H1 (cell line): ENCODE measurements at regions not wholly inside any gene's neighbourhood (a gene's known extent, or its start where the extent isn't known, plus 50 kb on each side); places are given as distances from the start of the nearest gene placed in this dataset.

Source experiments
- CTCF ChIA-PET: fragments of 300-600 bp; sonication (Branson Sonifier 250); formaldehyde crosslinking; loops from one replicate; lab custom pipeline; 2021; ENCODE audit not compliant: partially characterized antibody; lab: Charles Lee
- POLR2A ChIA-PET: fragments of 300-600 bp; sonication (Branson Sonifier 250); formaldehyde crosslinking; loops from one replicate; lab custom pipeline; 2021; ENCODE audit warnings: inconsistent platforms; ENCODE audit not compliant: partially characterized antibody; lab: Charles Lee
- DNase-seq, 2 experiments: peaks; one replicate each; pipeline versions ENCODE4 v3.0.0 to v3.0.0-alpha.2; 2010 to 2022; ENCODE audit warnings: low spot score in 2 of 2, low read depth in 1 of 2, mixed read lengths in 1 of 2
- FAIRE-seq: peaks from 2 replicates; lab custom pipeline; 2011; peaks lifted over from hg19 to GRCh38; lab: Jason Lieb, UNC
- H2AFZ ChIP-seq: 2 replicates; pipeline ENCODE4 v1.8.1; 2012; ENCODE audit warnings: low read length, inconsistent platforms
- H2AK5ac ChIP-seq: 2 replicates; pipeline ENCODE4 v1.6.1; 2013; ENCODE audit warnings: low read depth, low read length
- H2BK120ac ChIP-seq: replicated peaks from 2 replicates; pipeline ENCODE3; 2013; ENCODE audit warnings: low read depth, low read length, inconsistent platforms
- H2BK12ac ChIP-seq: 2 replicates; pipeline ENCODE4 v1.6.1; 2013; ENCODE audit warnings: low read depth, low read length
- H2BK15ac ChIP-seq: 2 replicates; pipeline ENCODE4 v1.6.1; 2013; ENCODE audit warnings: low read length
- H2BK20ac ChIP-seq: 2 replicates; pipeline ENCODE4 v1.6.1; 2013; ENCODE audit warnings: low read length
- H2BK5ac ChIP-seq: 2 replicates; pipeline ENCODE4 v1.6.1; 2013; ENCODE audit warnings: low read depth, low read length
- H3K14ac ChIP-seq: 2 replicates; pipeline ENCODE4 v1.6.1; 2013; ENCODE audit warnings: inconsistent platforms; ENCODE audit not compliant: insufficient read length
- H3K18ac ChIP-seq: 2 replicates; pipeline ENCODE4 v1.6.1; 2013; ENCODE audit warnings: low read length; ENCODE audit errors: extremely low read depth
- H3K23ac ChIP-seq: 2 replicates; pipeline ENCODE4 v1.6.1; 2013; ENCODE audit warnings: inconsistent platforms; ENCODE audit not compliant: insufficient read length
- H3K23me2 ChIP-seq: 2 replicates; pipeline ENCODE4 v1.6.1; 2013; ENCODE audit warnings: low read depth, low read length
- H3K27ac ChIP-seq: 2 replicates; pipeline ENCODE4 v1.6.1; 2011; ENCODE audit warnings: low read depth, low read length, inconsistent platforms
- H3K27me3 ChIP-seq, 4 experiments: replicated peaks in 1 of 4; 1 replicate in 1 of 4; 2 replicates in 3 of 4; pipeline versions ENCODE4 v1.6.1 to v1.8.1; 2011 to 2013; ENCODE audit warnings: low read length in 3 of 4, mild to moderate bottlenecking in 3 of 4, inconsistent platforms in 2 of 4, mixed read lengths in 2 of 4, moderate library complexity in 1 of 4; ENCODE audit not compliant: control insufficient read depth in 3 of 4, insufficient read depth in 3 of 4; ENCODE audit errors: extremely low read depth in 1 of 4
- H3K36me3 ChIP-seq, 4 experiments: 2 replicates each; pipeline versions ENCODE4 v1.6.1 to v1.8.1; 2011 to 2013; ENCODE audit warnings: mild to moderate bottlenecking in 4 of 4, low read length in 3 of 4, moderate library complexity in 2 of 4, control low read depth in 1 of 4, inconsistent platforms in 1 of 4; ENCODE audit not compliant: insufficient read depth in 4 of 4, control insufficient read depth in 2 of 4
- H3K4ac ChIP-seq: replicated peaks from 2 replicates; pipeline ENCODE3; 2013; ENCODE audit warnings: low read length, low read depth, mixed read lengths, inconsistent platforms; ENCODE audit not compliant: insufficient read length
- H3K4me1 ChIP-seq, 4 experiments: replicated peaks in 1 of 4; 1 replicate in 1 of 4; 2 replicates in 3 of 4; pipeline versions ENCODE4 v1.6.1 to v1.8.1; 2011 to 2013; ENCODE audit warnings: low read length in 3 of 4, inconsistent platforms in 2 of 4, mixed read lengths in 1 of 4; ENCODE audit not compliant: insufficient read depth in 4 of 4, control insufficient read depth in 3 of 4
- H3K4me2 ChIP-seq, 2 experiments: 2 replicates each; pipeline versions ENCODE4 v1.6.1 to v1.8.1; 2011 to 2013; ENCODE audit warnings: low read depth in 2 of 2, low read length in 2 of 2, control low read depth in 1 of 2, inconsistent platforms in 1 of 2, mild to moderate bottlenecking in 1 of 2; ENCODE audit not compliant: insufficient read depth in 1 of 2
- H3K4me3 ChIP-seq, 4 experiments: fragments of 200-600, 300-600 bp in 1 of 4; sonication (generic), shearing (Covaris generic), sonication (Bioruptor Twin) in 1 of 4; 2 replicates each; pipeline versions ENCODE4 v1.5.1 to v1.8.1; 2011 to 2016; ENCODE audit warnings: low read length in 4 of 4, low read depth in 3 of 4, control low read depth in 2 of 4, inconsistent platforms in 2 of 4, mild to moderate bottlenecking in 2 of 4, mixed read lengths in 1 of 4, moderate library complexity in 1 of 4; ENCODE audit not compliant: insufficient read depth in 2 of 4; ENCODE audit errors: extremely low read depth in 1 of 4
- H3K56ac ChIP-seq: replicated peaks from 2 replicates; pipeline ENCODE3; 2013; ENCODE audit warnings: low read depth, mild to moderate bottlenecking, mixed read lengths, low read length, inconsistent platforms; ENCODE audit not compliant: insufficient read length
- H3K79me1 ChIP-seq: 2 replicates; pipeline ENCODE4 v1.6.1; 2013; ENCODE audit warnings: low read depth, low read length, control low read depth
- H3K79me2 ChIP-seq, 2 experiments: 2 replicates each; pipeline versions ENCODE4 v1.6.1 to v1.8.1; 2012 to 2013; ENCODE audit warnings: low read length in 2 of 2, mild to moderate bottlenecking in 2 of 2, inconsistent platforms in 1 of 2; ENCODE audit not compliant: insufficient read depth in 2 of 2, control insufficient read depth in 1 of 2
- H3K9ac ChIP-seq, 4 experiments: replicated peaks in 1 of 4; 1 replicate in 1 of 4; 2 replicates in 3 of 4; pipeline versions ENCODE4 v1.6.1 to v1.8.1; 2011 to 2013; ENCODE audit warnings: low read depth in 3 of 4, low read length in 3 of 4, control low read depth in 2 of 4, mild to moderate bottlenecking in 2 of 4, moderate library complexity in 2 of 4, inconsistent platforms in 1 of 4; ENCODE audit errors: extremely low read depth in 1 of 4
- H3K9me3 ChIP-seq, 2 experiments: 2 replicates each; pipeline versions ENCODE4 v1.6.1 to v1.8.1; 2012 to 2013; ENCODE audit warnings: mild to moderate bottlenecking in 2 of 2, moderate library complexity in 2 of 2, control low read depth in 1 of 2, inconsistent platforms in 1 of 2, low read depth in 1 of 2, low read length in 1 of 2, mixed read lengths in 1 of 2; ENCODE audit not compliant: insufficient read depth in 2 of 2
- H4K20me1 ChIP-seq, 2 experiments: replicated peaks in 1 of 2; 2 replicates each; pipeline versions ENCODE3 to v1.8.1; 2011 to 2013; ENCODE audit warnings: inconsistent platforms in 2 of 2, low read length in 2 of 2, mild to moderate bottlenecking in 1 of 2; ENCODE audit not compliant: insufficient read depth in 2 of 2, control insufficient read depth in 1 of 2
- H4K5ac ChIP-seq: 2 replicates; pipeline ENCODE4 v1.6.1; 2013; ENCODE audit warnings: low read length, low read depth, mixed read lengths, inconsistent platforms; ENCODE audit not compliant: insufficient read length
- H4K8ac ChIP-seq: 2 replicates; pipeline ENCODE4 v1.8.0; 2013; ENCODE audit warnings: mild to moderate bottlenecking, moderate library complexity, low read length, inconsistent platforms; ENCODE audit not compliant: insufficient read depth; ENCODE audit errors: extremely low read depth
- H4K91ac ChIP-seq: replicated peaks from 2 replicates; pipeline ENCODE3; 2013; ENCODE audit warnings: low read length, mixed read lengths, inconsistent platforms; ENCODE audit not compliant: insufficient read length
- BACH1 ChIP-seq: IDR thresholded peaks from 2 replicates; pipeline ENCODE4 v1.6.1; 2012; ENCODE audit warnings: low read length, improper control_type of control experiment
- CBX5 ChIP-seq: fragments of 300-800, 300-1000 bp; sonication (generic); IDR thresholded peaks from 2 replicates; pipeline ENCODE4 v1.7.1; 2016; ENCODE audit warnings: antibody characterized with exemption, low read length, low read depth
- CREB1 ChIP-seq: IDR thresholded peaks from 2 replicates; pipeline ENCODE4 v1.6.1; 2012; ENCODE audit warnings: inconsistent platforms
- CTBP2 ChIP-seq: IDR thresholded peaks from 2 replicates; pipeline ENCODE4 v1.7.0; 2011; ENCODE audit warnings: borderline replicate concordance, mild to moderate bottlenecking, moderate library complexity, mixed read lengths, low read length; ENCODE audit not compliant: insufficient read depth, insufficient read length
- EP300 ChIP-seq, 2 experiments: IDR thresholded peaks; 1 replicate in 1 of 2; 2 replicates in 1 of 2; pipeline ENCODE4 v1.6.1; 2011 to 2012; ENCODE audit warnings: low read depth in 2 of 2, low read length in 2 of 2, mild to moderate bottlenecking in 2 of 2, borderline replicate concordance in 1 of 2, inconsistent platforms in 1 of 2, moderate library complexity in 1 of 2
- GABPA ChIP-seq: IDR thresholded peaks from 2 replicates; pipeline ENCODE4 v1.6.1; 2011; ENCODE audit warnings: mild to moderate bottlenecking, low read length, moderate library complexity, borderline replicate concordance; ENCODE audit not compliant: insufficient read depth
- HDAC2 ChIP-seq, 2 experiments: fragments of 300-600 bp in 1 of 2; sonication (generic) in 1 of 2; IDR thresholded peaks; 2 replicates each; pipeline ENCODE4 v1.6.1; 2011 to 2012; ENCODE audit warnings: low read depth in 2 of 2, low read length in 2 of 2, mild to moderate bottlenecking in 2 of 2, moderate library complexity in 2 of 2, borderline replicate concordance in 1 of 2, inconsistent platforms in 1 of 2
- JUND ChIP-seq: IDR thresholded peaks from 2 replicates; pipeline ENCODE4 v1.6.1; 2011; ENCODE audit warnings: mild to moderate bottlenecking, improper control_type of control experiment, low read length
- RBBP5 ChIP-seq: IDR thresholded peaks from 2 replicates; pipeline ENCODE4 v1.7.1; 2012; ENCODE audit warnings: low read depth, mild to moderate bottlenecking, inconsistent platforms, low read length, moderate library complexity, borderline replicate concordance
- TAF7 ChIP-seq: optimal IDR thresholded peaks from 2 replicates; pipeline ENCODE3; 2011; ENCODE audit warnings: low read depth, mild to moderate bottlenecking, inconsistent platforms, low read length, moderate library complexity, borderline replicate concordance
- WGBS, 2 experiments: shearing (Covaris generic) in 1 of 2; methylation state at CpG; one replicate each; pipeline versions ENCODE4 v1.1.6 to v1.1.7; 2013 to 2015; ENCODE audit warnings: low lambda C conversion rate in 2 of 2, mixed read lengths in 2 of 2, inconsistent platforms in 1 of 2, low coverage in 1 of 2, missing lambda C conversion rate in 1 of 2; ENCODE audit not compliant: insufficient replicate concordance in 2 of 2, insufficient coverage in 1 of 2, insufficient read length in 1 of 2; ENCODE audit errors: extremely low coverage in 1 of 2, missing lambda C conversion rate in 1 of 2; 5-methylcytosine and 5-hydroxymethylcytosine counted together

DNA sequence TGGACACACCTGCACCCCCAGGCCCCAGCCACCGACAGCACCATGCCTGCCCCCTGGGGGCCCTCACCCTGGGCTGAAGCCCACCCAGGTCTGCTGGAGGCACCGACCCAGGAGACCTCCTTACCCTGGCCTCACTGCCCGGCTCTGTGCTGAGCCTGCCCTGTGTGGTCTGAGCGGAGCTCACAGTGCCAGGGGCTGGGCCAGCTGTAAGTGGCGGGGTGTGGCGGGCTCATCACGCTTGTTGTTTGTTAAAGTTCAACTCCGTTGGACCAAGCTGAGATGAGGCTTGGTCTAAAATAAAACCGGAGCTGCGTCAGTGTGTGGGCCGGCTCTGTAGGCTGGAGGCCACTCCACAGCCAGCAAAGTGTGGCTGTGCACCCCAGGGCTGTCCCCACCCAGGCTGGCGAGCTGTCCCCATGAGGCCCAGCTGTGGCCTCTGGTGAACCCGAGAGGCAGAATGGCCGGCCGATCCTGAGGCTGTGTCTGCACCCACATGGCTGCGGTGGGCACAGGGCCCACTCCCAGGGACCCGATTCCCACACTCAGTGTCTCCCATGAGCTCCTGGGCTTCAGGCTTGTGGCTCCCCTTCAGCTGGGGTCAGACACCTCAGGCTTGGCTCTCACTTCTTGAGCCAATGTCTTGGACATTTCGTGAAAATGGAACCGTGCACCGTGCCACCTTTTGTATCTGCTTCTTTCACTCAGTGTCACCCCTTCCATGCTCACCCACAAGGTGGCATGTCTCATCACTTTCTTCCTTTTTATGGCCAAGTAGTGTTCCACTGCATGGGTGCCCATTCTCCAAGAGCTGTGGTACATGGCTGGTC lies 137.9 kb downstream of the CTTN start:
- Histone ChIP-seq H2BK120ac (no peak overlapping the region), H3K23ac (no peak overlapping the region), H3K27ac (no peak overlapping the region), H4K5ac (no peak overlapping the region), H2BK20ac (no peak overlapping the region), H4K8ac (no peak overlapping the region), H3K9ac (no peak overlapping the region), H3K4me2 (no peak overlapping the region), H3K18ac (no peak overlapping the region), H2AK5ac (no peak overlapping the region), H3K14ac (no peak overlapping the region), H3K4me1 (peaks cover 10 to 19% (median 15%) of the 10 kb centered on the region in 4 experiments), H3K4ac (no peak overlapping the region), H3K36me3 (no peaks in the 10 kb centered on the region), H2BK12ac (no peak overlapping the region), H3K9me3 (no peaks in the 10 kb centered on the region), H3K23me2 (peaks cover 4% of the 10 kb centered on the region), H2AFZ (no peak overlapping the region), H4K20me1 (peaks cover 7% of the 10 kb centered on the region in 2 experiments), H3K79me2 (no peaks in the 10 kb centered on the region), H3K79me1 (peaks cover 3% of the 10 kb centered on the region; the same call in 1 of the 2 replicates), H2BK15ac (no peak overlapping the region), H3K56ac (no peak overlapping the region), H2BK5ac (no peak overlapping the region), H3K27me3 (no peaks in the 10 kb centered on the region), H4K91ac (no peak overlapping the region), H3K4me3 (no peak overlapping the region)
- no peak for FAIRE-seq
- POLR2A ChIA-PET: no interaction called here
- CTCF ChIA-PET: interaction anchor here (0.7 to 2.3 kb wide), 6 partner anchors 9 to 69 kb away, joined by 3 to 9 read pairs (median 4); no protein-coding TSS in a partner anchor
- TF ChIP-seq JUND: no peak
- no peak for TF ChIP-seq EP300 (IDR thresholded peaks at IDR 0.05; ENCODE audit: borderline replicate concordance in 1 of 2, low read depth in 2 of 2, low read length in 2 of 2)
- TF ChIP-seq GABPA: no peak
- TF ChIP-seq RBBP5: no peak
- TF ChIP-seq HDAC2 (IDR thresholded peaks at IDR 0.05; ENCODE audit: borderline replicate concordance in 1 of 2, low read depth in 2 of 2, low read length in 2 of 2): no peak
- no peak for TF ChIP-seq CBX5
- TF ChIP-seq CREB1: no peak
- no peak for TF ChIP-seq TAF7
- TF ChIP-seq BACH1: no peak
- no peak for TF ChIP-seq CTBP2
- DNase-seq: no peak
- WGBS, 2 experiments: 91% methylated on average over 20 of the region's 20 CpGs; no CpG with 5 or more reads in 1 of the 2 experiments
